GM18861 (cell line): ENCODE measurements at regions not wholly inside any gene's neighbourhood (a gene's known extent, or its start where the extent isn't known, plus 50 kb on each side); places are given as distances from the start of the nearest gene placed in this dataset.

Source experiments
- ATAC-seq: cut with Tn5 transposase; IDR thresholded peaks from one replicate; pipeline ENCODE4 v1.9.1; 2021; ENCODE audit not compliant: unreplicated experiment

DNA sequence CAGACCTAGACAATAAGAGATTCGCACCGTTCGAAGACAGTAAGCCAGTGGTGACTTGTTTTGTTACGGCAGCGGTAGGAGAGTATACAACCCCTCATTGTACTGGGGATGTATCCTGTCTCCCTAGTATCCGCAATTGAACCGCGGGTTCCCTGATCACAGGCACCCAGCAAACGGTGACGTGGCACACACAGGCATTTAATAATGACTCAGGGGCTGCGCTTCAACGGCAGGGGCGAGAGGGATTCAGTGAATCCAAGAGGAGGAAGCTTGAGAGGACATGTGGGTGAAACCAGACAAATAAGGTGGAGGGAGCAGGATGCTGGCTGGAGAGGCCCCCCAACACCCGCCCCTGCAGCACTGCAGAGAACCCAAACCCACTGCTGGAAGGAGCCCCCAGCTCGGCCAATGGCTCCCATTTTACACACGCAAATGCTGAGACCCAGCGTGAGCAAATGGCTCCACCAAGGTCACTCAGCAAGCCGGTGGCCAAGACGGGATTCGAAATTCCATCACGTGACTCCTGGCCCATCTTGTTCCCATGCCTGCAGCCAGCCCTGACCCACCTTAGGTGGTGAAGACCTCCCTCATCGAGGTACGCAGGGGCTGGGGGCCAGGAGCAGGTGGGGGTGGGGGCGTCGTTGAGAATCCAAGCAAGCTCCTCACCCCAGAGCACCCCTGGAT, 149.9 kb downstream of the SYF2 start:
- no peak for ATAC-seq

- ATAC-seq = no peak
Observed at GRCh38 chr1:25081496-25081895, 150.8 kb downstream of the SYF2 start.

DNA sequence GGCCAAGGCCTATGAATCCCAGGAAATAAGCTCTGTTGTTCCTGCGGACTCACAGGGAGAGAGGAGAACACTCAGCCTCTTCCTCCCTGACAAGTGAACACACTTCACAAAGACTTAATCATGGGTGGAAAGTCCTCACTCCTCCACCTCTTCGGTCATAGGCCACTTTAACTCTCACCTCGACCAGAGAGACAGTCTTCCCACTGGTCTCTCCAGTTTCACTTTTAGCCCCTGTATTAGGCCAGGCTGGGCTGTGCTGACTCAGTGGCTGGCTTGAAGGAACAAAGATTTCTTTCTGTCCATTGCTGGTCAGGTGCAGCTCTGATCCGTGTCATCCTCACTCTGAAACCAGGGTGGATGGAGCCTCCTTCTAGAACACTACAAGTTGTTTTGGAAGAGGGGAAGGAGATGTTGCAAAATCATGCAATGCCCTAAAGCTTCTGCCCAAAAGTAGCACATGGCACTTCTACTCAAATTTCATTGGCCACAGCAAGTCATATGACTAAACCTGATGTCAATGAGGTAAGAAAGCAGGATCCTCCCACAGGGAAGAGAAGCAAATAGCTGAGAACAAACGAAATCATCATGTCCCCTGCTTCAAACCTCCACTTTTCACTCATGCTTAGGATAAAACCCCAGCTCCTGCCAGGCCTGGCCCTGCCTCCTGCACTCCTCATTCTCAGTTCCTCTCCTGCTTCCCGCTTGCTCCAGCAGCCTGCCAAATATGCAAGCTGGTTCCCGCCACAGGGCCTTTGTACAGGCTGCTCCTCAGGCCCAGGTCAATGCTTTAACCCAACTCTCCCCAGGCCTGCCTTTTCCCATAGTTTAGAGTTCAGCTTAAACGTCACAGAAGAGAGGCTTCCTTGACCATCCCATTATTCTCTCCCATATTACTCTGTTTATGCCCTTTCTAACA, 150.5 kb upstream of the RUNX3 start:
- ATAC-seq = no peak

DNA sequence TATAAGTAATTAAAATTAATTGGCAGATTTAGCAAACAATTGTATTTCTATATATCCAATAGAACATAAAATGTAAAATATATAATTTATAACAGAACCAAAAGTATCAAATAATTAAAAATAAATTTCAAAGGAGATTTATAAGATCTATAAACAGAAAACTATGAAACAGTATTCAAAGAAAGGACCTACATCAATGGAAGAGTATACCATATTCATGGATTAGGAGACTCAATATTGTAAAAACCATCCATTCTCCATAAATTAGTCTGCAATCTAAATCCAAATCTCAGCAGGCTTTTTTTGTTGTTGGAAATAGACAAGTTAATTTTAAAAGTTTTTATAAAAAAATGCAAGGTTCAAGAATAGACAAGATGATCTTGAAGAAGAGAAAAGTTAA, 149.0 kb upstream of the RUNX3 start:
- no peak for ATAC-seq

GRCh38 chr1:25074351-25075227, 144.5 kb upstream of the RUNX3 start:
- ATAC-seq = no peak

GRCh38 chr1:25073640-25074270, 143.7 kb upstream of the RUNX3 start:
- ATAC-seq = no peak

GRCh38 chr1:25072461-25072860, 142.4 kb upstream of the RUNX3 start:
- no peak for ATAC-seq

- no peak for ATAC-seq
Observed at GRCh38 chr1:25068829-25069228, 138.8 kb upstream of the RUNX3 start.

DNA sequence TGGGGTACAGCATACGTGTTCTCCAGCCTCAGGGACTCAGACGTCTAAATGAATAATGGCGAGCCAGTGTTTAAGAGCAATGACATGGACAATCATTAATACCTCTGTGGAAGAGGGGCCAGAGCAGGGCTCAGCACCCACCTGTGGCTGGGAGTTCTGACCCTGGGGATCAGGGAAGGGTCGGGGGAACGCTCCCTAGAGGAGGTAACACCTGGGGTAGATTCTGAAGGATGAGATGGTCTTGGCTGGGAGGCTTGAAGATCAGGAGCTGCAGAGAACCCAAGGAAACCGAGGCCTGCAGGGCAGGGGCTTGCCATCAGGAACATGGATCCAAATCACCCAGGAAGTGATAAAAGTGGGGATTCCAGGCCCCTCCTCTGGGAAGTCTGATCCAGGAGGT, 138.2 kb upstream of the RUNX3 start:
- ATAC-seq = no peak

DNA sequence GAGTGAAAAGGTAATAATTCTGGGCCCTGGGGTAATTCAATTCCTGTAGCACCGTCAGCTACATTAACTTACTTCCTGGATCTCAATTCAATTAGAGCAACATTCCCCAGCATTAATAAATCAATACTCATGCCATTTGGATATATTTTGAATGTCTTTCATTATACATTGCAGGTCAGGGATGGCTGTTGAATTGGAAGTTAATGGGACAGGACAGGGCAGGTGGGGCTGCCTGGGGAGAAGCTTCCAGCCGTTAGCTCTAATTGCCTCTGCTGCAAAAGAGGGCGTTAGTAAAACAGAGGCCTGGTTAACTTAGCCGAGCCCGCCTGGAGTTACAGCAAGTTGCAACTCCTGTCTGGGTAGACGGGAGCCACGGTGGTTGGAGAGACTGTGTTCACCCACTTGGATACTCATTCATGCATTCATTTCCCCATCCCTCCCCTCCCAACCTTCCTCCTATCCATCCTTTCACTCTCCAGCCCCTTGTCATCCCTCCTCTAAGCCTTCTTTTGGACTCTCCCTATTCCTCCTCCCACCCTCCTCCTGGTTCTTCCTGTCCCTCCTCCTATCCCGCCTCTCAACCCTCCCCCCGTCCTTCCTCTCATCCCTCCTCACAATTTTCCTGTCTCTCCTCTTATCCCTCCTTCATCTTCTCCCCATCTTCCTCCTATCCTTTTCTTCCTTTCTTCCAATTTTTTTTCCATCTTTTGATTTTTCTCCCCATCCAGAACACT, 137.6 kb upstream of the RUNX3 start:
- no peak for ATAC-seq

DNA sequence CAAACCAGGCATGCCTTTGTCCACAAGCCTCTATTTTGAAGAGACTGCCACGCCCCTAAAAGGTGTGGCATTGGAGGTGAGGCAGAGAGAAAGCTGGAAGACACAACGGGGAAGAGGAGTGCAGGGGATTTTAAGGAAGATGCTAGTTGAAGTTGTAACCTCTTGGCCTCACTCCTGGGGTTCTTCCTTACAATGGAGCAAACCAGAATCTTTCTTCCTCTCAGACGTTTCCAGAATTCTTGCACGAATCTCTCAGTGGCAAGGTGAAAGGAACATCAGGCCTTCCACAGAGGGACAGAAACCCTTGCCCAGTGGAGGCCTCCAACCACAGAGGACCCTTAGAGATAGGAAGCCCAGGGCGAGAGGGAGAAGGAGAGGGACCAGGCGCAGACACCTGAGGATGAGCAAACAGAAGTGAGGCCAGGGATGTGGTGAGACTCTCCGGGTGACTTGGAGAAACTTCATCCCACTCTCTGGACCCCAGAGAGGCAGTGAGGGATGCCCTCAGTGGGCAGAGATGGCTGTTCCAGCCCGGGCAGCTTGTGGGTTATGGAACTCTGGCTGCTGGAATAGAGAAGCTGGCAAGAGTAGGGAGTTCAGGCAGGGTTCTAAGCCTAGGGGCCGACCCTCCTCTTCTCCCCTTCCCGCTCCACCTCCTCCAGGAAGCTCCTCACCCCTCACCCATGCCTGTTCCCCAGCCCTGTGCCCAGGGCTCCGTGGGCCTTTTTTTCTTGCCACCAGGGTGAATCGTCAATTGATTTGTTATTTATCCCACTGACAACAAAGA, 136.8 kb upstream of the RUNX3 start:
- ATAC-seq = no peak

DNA sequence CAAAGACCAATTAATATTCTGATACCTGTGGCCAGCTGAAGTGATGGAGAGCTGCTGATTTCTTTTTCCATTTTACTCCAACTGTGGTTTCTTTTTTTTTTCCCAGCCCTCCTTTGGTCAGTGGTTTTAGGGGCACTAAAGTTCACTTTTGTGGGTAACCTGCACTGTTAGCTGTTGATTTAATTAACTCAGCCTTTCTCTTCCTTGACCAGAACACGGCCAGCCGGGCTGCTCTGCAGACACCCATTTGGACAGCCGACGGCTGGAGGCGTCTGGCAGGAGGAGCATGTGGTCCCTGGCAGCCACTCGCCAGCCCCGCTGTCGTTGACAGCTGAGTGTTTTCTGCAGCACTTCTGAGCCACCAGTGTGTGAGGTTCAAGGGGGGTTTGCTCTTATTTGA, 136.2 kb upstream of the RUNX3 start:
- ATAC-seq = no peak

GRCh38 chr1:25065795-25066238, 135.7 kb upstream of the RUNX3 start:
- ATAC-seq = no peak

DNA sequence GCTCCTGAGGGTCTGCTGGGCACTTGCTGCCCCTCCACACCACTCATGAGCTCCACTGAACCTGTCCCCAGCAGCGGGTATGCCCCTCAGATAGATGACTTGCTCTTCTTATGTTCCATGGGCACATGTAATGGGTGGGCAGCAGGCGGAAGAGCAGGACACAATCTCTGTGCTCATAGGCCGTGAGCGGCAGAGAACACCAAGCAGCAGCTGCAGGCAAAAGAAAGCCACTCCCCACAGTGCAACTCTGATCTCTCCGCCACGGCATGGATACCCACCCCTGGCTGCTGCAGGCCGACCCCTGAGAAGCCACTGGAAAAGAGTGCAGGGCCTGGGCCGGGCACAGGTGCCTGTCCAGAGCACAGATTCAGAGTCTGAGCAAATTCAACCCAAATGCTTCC, 135.2 kb upstream of the RUNX3 start:
- ATAC-seq = no peak

GRCh38 chr1:25064465-25065240, 134.6 kb upstream of the RUNX3 start:
- ATAC-seq = no peak

DNA sequence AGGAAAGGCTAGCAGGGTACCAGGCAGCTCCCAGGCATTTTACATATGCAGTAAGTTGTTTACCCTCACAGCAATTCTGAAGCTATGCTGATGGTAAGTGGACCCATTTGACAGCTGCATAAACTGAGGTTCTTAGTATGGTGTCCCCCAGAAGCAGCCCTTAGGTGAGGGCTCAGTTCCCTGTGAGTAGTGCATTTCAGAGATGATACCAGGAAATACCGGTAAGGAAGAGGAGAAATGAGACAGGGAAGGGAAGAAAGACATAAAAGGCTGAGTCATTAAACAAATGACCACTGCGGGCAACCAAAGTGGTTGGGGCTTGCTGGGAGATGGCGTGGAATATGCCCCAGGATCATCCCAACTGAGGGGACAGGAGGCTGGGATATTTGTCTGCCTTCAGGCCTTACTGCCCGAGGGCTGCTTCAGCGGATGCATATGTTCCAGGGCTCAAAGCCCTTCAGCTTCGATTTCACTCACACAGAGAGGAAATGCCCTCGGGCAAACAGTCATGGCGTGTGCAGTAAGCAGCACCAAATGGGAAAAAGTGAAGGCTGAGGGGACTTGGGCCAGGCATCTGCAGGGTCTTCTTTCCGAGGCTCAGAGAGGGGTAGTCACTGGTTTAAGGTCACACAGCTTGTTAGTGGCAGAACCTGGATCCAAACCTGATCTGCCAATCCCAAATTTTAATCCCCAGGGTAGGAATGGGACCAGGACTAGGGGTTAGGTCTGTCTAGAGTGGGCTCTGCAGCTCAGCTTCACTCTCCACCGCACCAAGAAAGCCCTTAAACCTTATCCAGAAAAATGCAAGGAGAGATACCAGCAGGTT, 133.7 kb upstream of the RUNX3 start:
- ATAC-seq = no peak

GRCh38 chr1:25062621-25063255, 132.7 kb upstream of the RUNX3 start:
- ATAC-seq = no peak
